ENCODE measurements at regions not wholly inside any gene's neighbourhood (a gene's known extent, or its start where the extent isn't known, plus 50 kb on each side); places are given as distances from the start of the nearest gene placed in this dataset.

DNA sequence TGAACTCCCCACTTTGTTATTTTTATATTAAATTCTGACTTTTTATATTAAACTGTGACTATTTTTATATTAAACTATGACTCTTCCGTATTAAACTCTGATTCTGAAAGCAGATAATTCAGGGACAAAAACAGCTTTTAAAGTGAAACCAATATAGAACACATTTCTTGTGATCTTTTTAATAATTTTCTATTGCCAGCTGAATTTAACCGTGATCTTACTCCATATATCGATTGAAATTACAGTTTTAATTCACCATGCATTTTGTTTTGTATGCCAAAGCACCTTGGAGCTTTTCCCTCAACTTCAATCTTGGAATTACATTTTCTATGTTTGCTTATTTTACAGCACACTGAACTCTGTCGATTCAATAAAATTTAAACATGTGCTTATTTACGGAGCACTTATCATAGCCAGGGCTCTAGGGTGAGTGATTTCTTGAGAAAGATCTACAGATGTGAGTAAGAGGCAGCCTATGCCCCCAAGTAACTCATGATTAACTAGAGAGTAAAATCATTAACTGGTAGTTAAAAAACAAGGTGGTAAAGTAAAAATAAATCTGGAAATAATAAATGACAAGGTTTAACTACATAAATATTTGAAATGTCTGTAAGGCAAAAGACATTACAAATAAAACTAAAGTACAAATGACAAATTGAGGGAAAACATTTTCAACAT lies 72.9 kb upstream of the ALDH1B1 start:
- TF ChIP-seq FOXP2 (optimal IDR thresholded peaks at IDR 0.05; ENCODE audit: control extremely low read depth, extremely low read length, insufficient read depth): no peak
- no peak for TF ChIP-seq EZH2 (IDR thresholded peaks at IDR 0.05)
- TF ChIP-seq POLR2AphosphoS5 (IDR thresholded peaks at IDR 0.05; ENCODE audit: borderline replicate concordance, low read depth, low read length): no peak
- H3K4me3 ChIP-seq: no peak overlapping the region
- H3K27ac ChIP-seq: no peak overlapping the region
- no peaks in the 10 kb centered on the region for H3K36me3 ChIP-seq (ENCODE audit: insufficient read depth, low read length)
- peak overlapping the region; percentile 8 for H3K9ac ChIP-seq (ENCODE audit: insufficient read length)
- H3K9me3 ChIP-seq (ENCODE audit: low read depth, low read length): no peaks in the 10 kb centered on the region
- DNase-seq (ENCODE audit: low read depth, low spot score): no peak

DNA sequence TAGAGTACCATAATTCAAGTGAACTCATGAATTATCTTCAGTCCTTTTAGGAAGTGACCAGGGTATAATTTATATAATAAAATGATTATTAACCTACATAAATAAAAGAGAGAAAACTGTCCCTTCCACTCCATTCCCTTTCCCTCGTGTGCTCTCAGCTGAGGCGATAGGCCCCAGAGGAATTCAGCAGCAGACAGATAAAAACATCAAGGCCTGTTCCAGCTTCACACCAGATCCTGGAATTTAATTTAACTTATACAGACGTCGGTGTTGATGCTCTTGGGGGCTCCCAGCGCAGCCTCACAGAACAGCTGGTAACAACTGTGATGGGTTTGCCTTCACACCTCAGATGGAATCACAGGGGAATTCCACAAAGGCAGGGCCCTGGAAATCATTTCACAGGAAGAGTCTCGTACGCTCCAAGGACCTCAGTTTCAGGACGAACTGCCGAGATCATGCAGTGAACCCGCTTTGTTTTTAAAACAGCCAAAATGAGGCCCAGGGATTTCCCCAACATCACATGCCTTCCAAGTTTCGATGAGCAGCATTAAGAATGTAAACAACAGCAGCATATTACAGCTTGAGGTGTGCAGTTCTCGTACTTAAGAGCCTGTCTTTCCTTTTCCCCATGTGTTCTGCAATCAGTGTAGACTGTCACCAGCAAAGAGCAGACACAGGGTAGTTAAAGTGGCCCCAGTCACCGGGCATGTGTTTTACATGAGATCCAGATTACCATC lies 73.6 kb upstream of the ALDH1B1 start:
- no peak overlapping the region for H3K27ac ChIP-seq
- TF ChIP-seq FOXP2 (optimal IDR thresholded peaks at IDR 0.05; ENCODE audit: control extremely low read depth, extremely low read length, insufficient read depth) (no peak), EZH2 (IDR thresholded peaks at IDR 0.05) (no peak), POLR2AphosphoS5 (IDR thresholded peaks at IDR 0.05; ENCODE audit: borderline replicate concordance, low read depth, low read length) (no peak)
- H3K9me3 ChIP-seq (ENCODE audit: low read depth, low read length): no peaks in the 10 kb centered on the region
- DNase-seq (ENCODE audit: low read depth, low spot score): no peak
- no peaks in the 10 kb centered on the region for H3K36me3 ChIP-seq (ENCODE audit: insufficient read depth, low read length)
- peak overlapping the region; percentile 3 for H3K9ac ChIP-seq (ENCODE audit: insufficient read length)
- no peak overlapping the region for H3K4me3 ChIP-seq

DNA sequence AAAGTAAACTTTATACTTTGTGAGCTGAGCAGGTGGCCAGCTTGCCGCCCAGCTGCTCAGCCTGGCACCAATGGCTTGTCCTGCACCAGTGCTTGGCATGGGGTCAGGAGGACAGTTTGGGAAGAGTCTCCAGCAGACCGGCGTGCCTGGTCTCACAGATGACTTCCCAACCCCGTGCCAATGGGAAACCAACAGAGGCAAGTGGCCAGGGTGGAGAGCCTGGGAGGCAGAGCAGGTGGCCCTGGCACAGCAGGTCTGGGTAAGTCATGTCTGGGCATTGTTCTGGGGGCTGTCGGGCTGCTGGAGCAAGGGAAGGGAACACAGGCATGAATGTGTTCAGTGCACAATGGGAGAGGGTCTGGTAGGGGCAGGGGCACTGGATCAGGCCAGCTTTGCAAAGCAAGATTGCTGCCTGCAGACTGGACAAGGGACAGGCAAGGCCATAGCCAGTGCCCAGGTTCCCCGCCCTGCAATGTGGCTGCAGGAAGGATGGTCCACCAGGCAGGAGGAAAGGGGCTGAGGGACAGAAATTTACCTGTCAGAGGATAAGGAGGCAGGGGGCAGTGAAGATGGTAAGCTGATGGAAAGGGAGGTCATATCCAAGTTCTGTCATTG lies 76.2 kb upstream of the ALDH1B1 start:
- H3K27ac ChIP-seq: no peak overlapping the region

DNA sequence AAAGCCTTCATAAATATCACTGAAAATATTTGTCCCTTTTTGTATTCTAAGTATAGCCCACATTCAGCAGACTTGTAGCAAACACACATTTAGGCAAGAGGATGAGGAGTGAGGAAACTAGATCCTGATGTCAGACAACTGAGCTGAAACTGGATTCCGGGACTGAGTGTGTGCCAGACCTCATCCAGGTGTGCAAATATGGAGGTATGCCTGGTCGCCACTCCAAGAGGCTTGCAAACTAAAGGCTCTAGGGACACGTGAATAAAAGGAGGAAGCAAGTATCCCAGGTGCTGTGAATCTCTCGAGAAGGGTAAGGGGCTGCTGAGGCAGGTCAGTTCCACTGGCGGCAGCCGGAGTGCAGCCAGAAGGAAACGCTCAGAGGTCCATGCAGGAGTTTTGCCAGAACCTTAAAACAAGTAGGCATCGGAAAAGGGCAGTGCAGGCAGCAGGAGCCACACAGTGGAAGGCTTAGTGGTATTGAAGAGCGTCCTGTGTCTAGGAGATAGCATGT lies 77.4 kb upstream of the ALDH1B1 start:
- Histone ChIP-seq H3K4me3 (no peak overlapping the region), H3K9ac (ENCODE audit: insufficient read length) (no peak overlapping the region), H3K36me3 (ENCODE audit: insufficient read depth, low read length) (no peaks in the 10 kb centered on the region), H3K27ac (no peak overlapping the region), H3K9me3 (ENCODE audit: low read depth, low read length) (no peaks in the 10 kb centered on the region)
- DNase-seq (ENCODE audit: low read depth, low spot score): no peak
- no peak for TF ChIP-seq POLR2AphosphoS5 (IDR thresholded peaks at IDR 0.05; ENCODE audit: borderline replicate concordance, low read depth, low read length)
- TF ChIP-seq EZH2 (IDR thresholded peaks at IDR 0.05): no peak
- TF ChIP-seq FOXP2 (optimal IDR thresholded peaks at IDR 0.05; ENCODE audit: control extremely low read depth, extremely low read length, insufficient read depth): no peak

More for the DNA sequence above, 76.2 kb upstream of the ALDH1B1 start:
- no peaks in the 10 kb centered on the region for H3K36me3 ChIP-seq (ENCODE audit: insufficient read depth, low read length)
- TF ChIP-seq FOXP2 (optimal IDR thresholded peaks at IDR 0.05; ENCODE audit: control extremely low read depth, extremely low read length, insufficient read depth) (no peak), EZH2 (IDR thresholded peaks at IDR 0.05) (no peak), POLR2AphosphoS5 (IDR thresholded peaks at IDR 0.05; ENCODE audit: borderline replicate concordance, low read depth, low read length) (no peak)
- no peaks in the 10 kb centered on the region for H3K9me3 ChIP-seq (ENCODE audit: low read depth, low read length)
- H3K4me3 ChIP-seq: no peak overlapping the region
- no peak overlapping the region for H3K9ac ChIP-seq (ENCODE audit: insufficient read length)
- DNase-seq (ENCODE audit: low read depth, low spot score): no peak

DNA sequence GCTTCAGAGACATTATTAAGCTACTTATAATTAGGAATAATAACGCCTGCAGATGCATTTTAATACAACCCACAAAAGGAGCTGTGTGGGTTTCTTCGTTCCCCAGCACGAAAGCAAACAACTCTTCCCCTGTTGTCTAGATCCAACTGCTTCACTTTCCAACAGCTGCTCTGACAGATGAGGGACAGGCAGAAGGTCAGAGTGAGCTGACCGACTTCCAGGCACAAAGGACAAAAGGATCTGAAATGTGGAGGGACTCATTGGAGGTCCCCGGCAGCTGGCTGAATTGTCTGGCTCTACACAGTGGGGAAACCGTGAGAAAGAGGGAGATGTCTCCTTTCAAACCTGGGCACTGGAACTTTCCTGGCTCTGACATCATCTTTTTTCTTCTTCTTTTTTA lies 79.1 kb upstream of the ALDH1B1 start:
- no peak for TF ChIP-seq POLR2AphosphoS5 (IDR thresholded peaks at IDR 0.05; ENCODE audit: borderline replicate concordance, low read depth, low read length)
- TF ChIP-seq FOXP2 (optimal IDR thresholded peaks at IDR 0.05; ENCODE audit: control extremely low read depth, extremely low read length, insufficient read depth): no peak
- TF ChIP-seq EZH2 (IDR thresholded peaks at IDR 0.05): no peak
- H3K4me3 ChIP-seq: no peak overlapping the region
- no peaks in the 10 kb centered on the region for H3K9me3 ChIP-seq (ENCODE audit: low read depth, low read length)
- no peak overlapping the region for H3K27ac ChIP-seq
- no peak for DNase-seq (ENCODE audit: low read depth, low spot score)
- H3K36me3 ChIP-seq (ENCODE audit: insufficient read depth, low read length): no peaks in the 10 kb centered on the region
- H3K9ac ChIP-seq (ENCODE audit: insufficient read length): no peak overlapping the region

DNA sequence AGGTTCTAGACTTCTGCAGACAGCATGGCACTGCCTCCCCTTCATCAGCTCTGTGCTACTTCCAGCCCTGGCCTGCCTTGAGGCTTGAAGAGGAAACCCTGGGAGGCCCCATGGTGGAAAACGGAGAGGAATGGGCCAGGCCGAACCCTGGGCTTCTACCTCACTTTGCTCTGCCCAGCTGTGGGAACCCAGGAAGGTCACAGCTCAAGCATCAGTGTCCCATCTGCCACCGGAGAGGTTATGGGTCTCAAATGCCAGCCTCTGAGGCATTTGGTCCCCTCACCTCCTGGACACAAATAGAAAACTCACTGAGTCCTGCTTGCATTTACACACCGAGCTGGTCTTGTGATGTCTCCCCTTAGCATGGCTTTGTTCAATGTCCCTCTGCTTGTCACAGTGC lies 80.1 kb upstream of the ALDH1B1 start:
- no peak for DNase-seq (ENCODE audit: low read depth, low spot score)
- H3K4me3 ChIP-seq: no peak overlapping the region
- TF ChIP-seq FOXP2 (optimal IDR thresholded peaks at IDR 0.05; ENCODE audit: control extremely low read depth, extremely low read length, insufficient read depth) (no peak), EZH2 (IDR thresholded peaks at IDR 0.05) (no peak), POLR2AphosphoS5 (IDR thresholded peaks at IDR 0.05; ENCODE audit: borderline replicate concordance, low read depth, low read length) (no peak)
- no peaks in the 10 kb centered on the region for H3K9me3 ChIP-seq (ENCODE audit: low read depth, low read length)
- no peak overlapping the region for H3K9ac ChIP-seq (ENCODE audit: insufficient read length)
- H3K27ac ChIP-seq: no peak overlapping the region
- H3K36me3 ChIP-seq (ENCODE audit: insufficient read depth, low read length): no peaks in the 10 kb centered on the region

DNA sequence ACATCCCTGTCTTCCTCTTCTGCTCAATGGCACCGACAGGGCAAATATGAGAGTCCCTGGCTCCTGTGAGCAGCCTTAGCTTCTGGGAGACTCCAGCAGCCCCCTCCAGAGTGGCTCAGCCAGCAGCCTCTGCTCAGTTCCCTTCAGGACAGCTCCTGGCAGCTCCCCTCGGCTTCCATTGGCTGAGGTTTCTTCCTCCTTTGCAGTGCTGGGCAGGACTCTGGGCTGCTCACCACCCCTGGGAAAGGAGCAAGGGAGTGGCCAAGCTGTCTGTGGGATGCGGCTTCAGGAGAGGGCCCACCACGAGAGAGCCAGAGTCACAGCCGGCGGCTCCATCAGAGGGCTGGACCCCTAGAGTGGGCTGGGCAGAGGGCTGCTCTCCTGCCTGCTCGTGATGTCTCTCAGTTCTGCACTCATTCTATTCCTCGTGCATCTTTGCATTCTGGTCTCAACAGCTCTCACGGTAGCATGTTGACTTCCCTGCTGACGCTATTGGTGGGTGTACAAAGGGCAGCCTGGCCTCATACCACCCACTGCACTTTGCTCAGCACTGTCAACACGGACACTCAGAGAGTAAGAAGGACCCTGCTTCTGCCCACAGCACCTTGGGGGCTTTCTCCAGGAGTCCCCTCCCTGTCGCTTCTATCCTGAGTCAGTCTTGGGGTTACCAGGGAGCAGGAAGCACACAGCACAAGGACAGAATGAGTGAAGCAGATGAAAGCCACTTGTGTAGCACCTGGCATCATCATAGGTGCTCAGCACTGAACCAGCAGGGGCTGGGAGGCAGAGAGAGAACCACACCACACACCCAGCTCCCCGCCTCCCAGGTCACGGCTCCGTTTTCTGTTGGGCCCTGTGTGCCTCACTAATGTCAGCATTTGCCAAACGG lies 80.9 kb upstream of the ALDH1B1 start:
- no peak for DNase-seq (ENCODE audit: low read depth, low spot score)
- Histone ChIP-seq H3K27ac (no peak overlapping the region), H3K4me3 (no peak overlapping the region), H3K9me3 (ENCODE audit: low read depth, low read length) (no peaks in the 10 kb centered on the region), H3K9ac (ENCODE audit: insufficient read length) (no peak overlapping the region), H3K36me3 (ENCODE audit: insufficient read depth, low read length) (no peaks in the 10 kb centered on the region)
- TF ChIP-seq EZH2 (IDR thresholded peaks at IDR 0.05) (no peak), FOXP2 (optimal IDR thresholded peaks at IDR 0.05; ENCODE audit: control extremely low read depth, extremely low read length, insufficient read depth) (no peak), POLR2AphosphoS5 (IDR thresholded peaks at IDR 0.05; ENCODE audit: borderline replicate concordance, low read depth, low read length) (no peak)

Measured in SK-N-MC (cell line).